ENCODE measurements at regions not wholly inside any gene's neighbourhood (a gene's known extent, or its start where the extent isn't known, plus 50 kb on each side); places are given as distances from the start of the nearest gene placed in this dataset.
A peak's percentile ranks its signal among the peaks of the same experiment; 100 is the strongest.
"Not testable (repeated sequence)": the region's sequence is repeated elsewhere in the genome, so short reads cannot be mapped to it uniquely, and the experiment has no call there.

DNA sequence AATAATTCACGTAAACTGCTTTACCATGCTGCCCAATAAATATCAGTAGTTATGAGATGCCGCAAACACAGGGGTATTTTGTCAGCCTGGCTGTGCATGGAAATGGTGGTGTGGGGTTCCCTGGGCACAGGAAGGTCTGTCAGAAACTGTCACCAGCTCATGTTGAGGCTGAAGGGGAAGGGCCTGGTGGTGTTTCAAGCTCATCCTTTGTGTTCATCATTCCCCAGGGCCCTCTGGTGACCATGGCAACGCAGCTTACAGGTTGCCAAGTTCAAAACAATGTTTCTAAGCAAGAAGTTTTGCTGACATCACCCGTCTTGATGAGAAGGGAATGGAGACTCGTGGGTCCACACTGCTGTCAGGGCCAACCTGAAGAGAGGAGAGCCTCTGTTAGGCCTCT is 348.9 kb upstream of the C16orf82 start:
- DNase-seq (ENCODE audit: low spot score) = no peak

DNA sequence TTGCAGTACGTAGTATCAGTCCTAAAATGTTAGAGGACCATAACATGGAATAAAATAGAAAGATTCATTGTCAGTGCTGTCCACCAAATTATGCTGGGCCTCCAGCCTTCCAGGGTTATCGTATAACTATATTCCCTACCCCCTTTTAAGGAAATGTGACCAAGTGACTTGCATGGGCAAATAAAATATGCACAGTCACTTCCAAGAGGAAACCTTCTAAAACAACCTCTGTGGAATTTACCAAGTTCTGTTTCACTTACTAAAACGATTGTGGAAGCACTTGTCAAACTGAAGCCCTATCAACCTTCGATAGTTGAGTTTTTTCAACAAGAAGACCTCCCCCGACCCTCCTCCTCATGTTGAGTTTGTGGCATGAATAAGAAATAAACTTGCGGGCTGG is 345.4 kb upstream of the C16orf82 start:
- no peak for DNase-seq (ENCODE audit: low spot score)

GRCh38 chr16:26721957-26722356 is 344.8 kb upstream of the C16orf82 start:
- not testable (repeated sequence) for DNase-seq (ENCODE audit: low spot score)

DNA sequence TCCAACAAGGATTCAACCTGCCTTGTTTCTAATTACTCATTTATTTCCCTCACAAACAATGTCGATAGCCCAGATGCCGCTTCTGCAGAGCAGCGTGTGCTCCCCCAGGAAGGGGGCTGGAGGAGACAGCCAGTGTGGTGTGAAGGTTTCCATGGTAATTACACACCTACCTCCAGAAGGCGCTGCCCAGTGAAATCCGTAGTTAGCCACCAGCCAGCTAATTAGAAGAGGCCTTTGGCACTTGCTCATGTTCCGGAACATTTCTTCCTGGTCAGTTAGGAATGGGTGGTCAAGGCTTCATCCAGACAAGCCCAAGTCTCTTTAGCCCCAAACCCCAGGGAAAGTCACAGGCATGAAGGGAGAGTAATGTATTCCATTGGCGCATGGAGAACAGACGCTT is 342.5 kb upstream of the C16orf82 start:
- no peak for DNase-seq (ENCODE audit: low spot score)

- no peak for DNase-seq (ENCODE audit: low spot score)
These were observed 338.9 kb upstream of the C16orf82 start for GRCh38 chr16:26727848-26728247.

DNA sequence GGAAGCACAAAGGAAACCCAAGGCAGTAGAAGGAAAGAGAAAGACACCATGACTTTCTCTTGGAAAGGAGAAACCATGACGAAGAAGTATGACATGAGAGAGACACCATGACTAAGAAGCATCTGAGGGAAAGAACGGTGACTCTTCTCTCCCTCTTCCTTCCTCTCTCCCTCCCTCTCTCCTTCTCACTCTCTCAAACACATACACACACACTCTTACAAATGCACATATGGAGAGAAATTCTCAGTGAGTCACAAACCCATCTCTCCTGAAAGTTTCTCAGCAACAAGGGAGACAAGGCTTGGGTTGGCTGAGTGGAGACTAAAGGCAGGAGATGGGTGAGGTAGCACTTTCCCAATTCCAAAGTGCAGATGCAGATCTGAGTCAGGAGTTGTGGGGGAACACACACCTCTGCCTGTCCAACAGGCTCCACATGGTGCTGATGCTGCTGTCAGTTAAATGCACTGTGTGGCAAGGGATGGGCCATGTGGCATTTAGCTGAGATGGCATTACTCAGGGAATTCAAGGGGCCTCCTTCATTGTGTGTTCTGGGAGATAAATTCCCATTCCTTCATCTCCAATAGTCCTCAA is 336.7 kb upstream of the C16orf82 start:
- DNase-seq (ENCODE audit: low spot score) = no peak

DNA sequence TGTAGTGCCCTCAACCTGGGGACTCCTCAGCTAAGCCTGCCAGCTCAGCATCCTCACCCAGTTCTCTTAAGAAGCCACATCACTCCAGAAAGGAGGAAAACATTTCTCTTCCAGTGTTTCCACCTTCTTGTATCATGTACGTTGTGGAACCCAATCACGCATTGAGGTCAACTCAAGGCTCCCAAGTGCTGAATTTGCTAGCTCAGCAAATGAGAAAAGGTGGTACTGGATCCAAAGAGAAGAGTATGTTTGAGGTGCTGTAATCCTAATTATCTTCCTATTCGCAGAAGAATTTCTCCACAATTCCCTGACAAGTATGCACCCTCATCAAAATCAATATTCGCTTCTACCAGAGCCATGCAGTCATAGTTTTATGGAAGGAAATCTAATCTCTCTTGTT is 335.0 kb upstream of the C16orf82 start:
- DNase-seq (ENCODE audit: low spot score) = no peak

- no peak for DNase-seq (ENCODE audit: low spot score)
These were observed 333.0 kb upstream of the C16orf82 start for GRCh38 chr16:26733710-26734109.

DNA sequence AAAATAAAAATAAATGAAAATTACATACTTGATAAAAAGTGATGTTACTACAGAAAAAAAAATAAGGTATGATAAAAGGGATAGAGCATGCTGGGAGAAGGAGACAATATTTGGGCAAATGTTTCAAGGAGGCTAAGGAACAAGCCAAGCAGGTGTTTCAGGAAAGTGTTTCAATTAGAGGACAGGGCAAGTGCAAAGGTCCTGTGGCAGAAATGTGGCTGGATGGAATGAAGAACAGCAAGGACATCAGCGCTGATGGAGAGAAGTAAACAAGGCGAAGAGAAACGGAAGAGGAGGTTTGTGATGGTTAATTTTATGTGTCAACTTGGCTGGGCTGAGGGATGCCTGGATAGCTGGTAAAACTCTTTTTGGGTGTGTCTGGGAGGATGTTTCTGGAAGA is 331.2 kb upstream of the C16orf82 start:
- no peak for DNase-seq (ENCODE audit: low spot score)

DNA sequence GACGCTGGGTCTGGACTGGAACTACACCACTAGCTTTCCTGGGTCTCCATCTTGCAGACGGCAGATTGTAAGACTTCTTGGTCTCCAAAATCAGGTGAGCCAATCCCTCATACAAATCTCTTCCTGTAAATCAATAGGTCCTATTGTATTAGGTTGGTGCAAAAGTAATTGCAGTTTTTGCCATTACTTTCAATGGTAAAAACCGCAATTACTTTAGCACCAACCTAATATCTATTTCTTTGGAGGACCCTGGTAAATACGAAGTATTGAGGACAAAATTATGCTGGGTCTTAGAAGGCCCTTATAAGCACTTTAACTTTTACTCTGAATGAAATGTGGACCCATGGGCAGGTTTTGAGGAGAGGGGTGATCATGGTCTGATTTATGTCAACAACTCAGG is 330.6 kb upstream of the C16orf82 start:
- DNase-seq (ENCODE audit: low spot score) = no peak

- no peak for DNase-seq (ENCODE audit: low spot score)
These were observed 326.0 kb upstream of the C16orf82 start for GRCh38 chr16:26740771-26741170.

DNA sequence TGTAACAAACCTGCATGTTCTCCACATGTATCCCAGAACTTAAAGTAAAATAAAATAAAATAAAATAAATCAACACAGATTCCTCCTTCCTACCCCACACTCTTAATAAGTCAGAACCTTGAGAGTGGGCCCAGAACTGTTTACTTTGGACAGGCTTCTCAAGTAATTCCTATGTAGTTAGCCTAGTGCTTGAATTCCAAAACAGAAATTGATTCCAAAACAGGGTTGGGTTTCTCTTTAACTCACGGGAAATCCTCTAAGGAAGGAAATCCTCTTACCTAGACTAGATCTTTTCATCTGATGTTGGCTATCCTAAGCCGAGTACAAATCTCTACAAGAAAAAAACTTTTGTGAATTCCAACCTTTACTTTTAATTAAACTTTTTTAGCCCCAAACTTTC is 324.7 kb upstream of the C16orf82 start:
- DNase-seq (ENCODE audit: low spot score) = no peak

DNA sequence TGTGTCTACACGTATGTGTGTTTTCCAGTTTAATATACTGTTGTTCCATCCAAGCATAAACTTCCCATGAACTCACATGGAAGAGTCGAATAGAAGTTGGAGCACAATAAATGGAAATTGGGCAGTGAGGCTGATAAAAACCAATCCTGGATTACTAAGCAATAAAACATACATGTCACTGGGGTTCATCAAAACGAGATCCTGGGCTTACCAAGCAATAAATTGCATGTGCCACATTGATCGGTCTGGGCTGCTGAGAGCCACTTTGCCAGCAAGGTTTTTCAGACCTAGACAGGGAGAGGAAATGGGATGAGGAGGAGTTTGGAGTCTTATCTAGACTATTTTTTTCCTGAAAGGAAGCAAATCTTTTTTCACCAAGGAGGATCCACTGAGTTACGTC is 322.3 kb upstream of the C16orf82 start:
- DNase-seq (ENCODE audit: low spot score) = no peak

DNA sequence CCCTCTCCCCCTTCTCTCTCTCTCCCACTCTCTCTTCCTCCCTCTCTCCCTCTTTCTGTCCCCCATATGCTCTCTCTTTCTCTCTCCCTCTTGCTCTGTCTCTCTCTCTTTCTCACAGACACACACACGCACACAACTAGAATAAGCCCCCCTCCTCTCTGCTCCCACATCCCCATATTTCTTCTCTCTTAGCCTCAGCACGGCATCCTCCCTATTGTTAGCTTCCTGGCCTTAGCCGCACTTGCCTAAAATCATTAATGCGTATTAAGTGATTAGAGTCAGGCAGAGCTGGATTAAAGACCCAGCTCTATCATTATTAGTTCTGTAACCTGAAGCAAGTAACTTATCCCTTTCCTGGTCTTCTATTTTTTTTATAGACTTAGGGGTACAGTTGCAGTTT is 319.0 kb upstream of the C16orf82 start:
- DNase-seq (ENCODE audit: low spot score) = no peak

DNA sequence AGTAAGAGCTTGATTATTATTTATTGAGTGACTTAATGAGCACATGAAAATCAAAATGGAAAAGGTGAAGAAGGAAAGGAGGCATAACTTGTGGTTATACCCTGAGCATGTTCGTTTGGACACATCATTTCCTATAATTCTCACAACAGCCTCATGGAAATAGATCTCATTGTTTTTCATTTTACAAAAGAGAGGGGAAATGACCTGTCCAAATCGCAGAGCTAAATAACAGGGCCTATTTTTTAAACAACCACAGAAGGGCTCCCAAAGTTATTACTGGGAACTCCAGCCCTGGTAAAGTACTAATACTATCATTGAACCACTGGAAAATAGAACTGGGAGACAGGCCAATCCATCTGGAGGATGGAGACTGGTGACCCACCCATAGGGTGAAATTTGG is 317.7 kb upstream of the C16orf82 start:
- DNase-seq (ENCODE audit: low spot score) = no peak

DNA sequence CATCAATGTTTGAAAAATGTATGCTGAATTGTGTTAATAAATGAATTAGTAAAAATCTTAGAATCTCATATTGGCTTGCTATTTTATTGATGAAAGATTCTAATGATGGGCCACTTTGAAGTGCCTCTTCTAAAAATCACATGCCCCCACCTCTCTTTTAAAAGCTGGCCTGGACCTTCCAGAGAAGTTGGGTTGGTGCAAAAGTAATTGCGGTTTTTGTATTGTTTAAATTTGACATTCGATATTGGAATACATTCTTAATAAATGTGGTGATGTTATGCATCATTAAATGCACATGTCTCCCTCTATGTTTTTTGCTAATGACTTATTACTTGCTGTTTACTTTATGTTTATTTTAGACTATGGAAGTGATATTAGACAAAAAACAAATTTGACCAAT is 314.6 kb upstream of the C16orf82 start:
- no peak for DNase-seq (ENCODE audit: low spot score)

DNA sequence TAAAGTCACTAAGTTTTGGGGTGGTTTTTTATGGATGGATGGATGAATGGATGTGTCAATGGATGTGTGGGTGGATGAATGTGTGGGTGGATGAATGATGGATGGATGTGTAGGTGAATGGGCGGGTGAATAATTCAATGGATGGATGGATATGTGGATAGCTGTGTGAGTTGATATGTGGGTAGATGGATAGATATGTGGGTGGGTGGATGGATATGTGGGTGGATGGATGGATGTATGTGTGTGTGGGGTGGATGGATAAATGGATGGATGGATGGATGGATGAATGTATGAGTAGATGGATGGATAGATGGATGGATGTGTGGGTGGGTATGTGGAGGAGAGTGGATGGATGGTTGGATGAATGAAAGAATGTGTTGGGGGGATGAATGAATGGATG is 310.1 kb upstream of the C16orf82 start:
- no peak for DNase-seq (ENCODE audit: low spot score)

DNA sequence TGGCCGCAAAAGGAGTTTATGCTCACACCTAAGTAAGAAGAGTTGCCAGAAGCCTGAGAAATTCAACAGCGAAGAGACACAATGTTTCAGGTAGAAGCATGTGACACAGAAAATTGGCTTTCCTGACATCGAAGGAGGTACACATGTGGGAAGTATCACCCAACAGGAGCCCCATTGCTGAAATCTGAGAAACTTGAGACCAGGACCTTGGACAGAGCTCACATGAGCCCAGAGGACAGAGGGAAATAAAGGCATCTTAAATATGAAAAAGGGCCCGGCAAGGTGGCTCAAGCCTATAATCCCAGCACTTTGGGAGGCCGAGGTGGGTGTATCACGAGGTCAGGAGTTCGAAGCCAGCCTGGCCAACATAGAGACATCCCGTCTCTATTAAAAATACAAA is 304.1 kb upstream of the C16orf82 start:
- no peak for DNase-seq (ENCODE audit: low spot score)

- peak; percentile 63 for DNase-seq (ENCODE audit: low spot score)
These were observed 301.6 kb upstream of the C16orf82 start for GRCh38 chr16:26765087-26765486.

DNA sequence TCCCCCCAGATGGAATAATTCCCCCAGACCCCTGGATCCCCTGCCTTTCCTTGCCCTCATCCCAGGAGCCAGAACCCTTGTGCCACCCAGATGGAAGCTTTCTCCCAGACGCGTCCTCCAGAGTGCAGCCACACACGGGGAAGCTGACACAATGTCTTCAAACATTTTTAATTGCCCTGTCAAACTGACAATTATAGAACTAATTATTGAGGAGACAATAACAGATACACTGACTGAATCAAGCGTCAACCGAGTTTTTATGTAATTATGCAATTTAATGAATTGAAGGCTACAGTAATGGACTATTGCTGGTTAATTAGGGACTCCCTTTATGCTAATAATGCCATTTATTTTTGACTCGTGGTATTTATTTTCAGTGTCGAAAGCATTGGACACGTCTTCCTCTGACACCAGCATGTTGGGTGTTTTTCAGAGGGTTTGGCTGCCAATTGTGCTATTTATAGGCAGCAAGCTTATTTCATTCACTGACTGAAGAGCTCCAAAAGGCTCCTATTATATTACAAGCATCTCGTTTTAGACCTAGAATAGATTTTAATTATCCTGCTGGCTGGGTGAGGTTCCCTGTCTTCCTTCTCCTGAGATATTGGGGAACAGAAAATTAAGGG is 298.2 kb upstream of the C16orf82 start:
- DNase-seq (ENCODE audit: low spot score) = no peak

DNA sequence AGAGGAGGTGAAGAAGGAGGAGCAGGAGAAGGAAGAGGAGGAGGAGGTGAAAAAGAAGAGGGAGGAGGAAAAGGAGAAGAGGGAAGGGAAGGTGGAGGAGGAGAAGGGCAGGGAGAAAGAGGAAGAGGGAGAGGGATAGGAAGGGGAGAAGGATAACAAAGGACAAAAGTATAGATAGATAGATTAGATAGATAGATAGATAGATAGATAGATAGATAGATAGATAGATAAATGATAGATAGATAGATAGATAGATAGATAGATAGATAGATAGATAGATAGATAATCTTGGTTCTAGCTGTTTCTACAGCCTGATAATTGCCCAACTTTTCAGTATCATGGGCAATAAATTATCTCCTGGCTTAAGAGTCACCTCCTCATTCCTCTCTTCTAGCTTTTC is 296.2 kb upstream of the C16orf82 start:
- DNase-seq (ENCODE audit: low spot score) = no peak

DNA sequence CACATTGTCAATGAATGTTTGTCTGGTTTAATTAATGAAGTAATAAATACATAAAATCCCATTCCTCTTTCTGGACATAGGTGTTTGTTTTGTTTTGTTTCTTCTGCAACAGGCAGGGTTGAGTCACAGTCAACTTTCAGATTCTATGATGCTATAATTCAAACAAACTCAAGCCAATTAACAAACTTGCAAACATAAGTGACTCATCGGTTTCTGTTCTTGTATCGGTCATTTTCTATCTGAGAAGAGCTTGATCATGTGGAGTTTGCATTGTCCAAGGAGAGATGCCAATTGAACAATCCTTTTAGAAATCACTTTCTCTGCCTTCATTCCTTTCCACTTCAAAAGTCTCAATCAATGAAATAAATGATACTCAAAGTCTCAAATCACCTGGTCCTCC is 294.2 kb upstream of the C16orf82 start:
- peak; percentile 17 for DNase-seq (ENCODE audit: low spot score)

DNA sequence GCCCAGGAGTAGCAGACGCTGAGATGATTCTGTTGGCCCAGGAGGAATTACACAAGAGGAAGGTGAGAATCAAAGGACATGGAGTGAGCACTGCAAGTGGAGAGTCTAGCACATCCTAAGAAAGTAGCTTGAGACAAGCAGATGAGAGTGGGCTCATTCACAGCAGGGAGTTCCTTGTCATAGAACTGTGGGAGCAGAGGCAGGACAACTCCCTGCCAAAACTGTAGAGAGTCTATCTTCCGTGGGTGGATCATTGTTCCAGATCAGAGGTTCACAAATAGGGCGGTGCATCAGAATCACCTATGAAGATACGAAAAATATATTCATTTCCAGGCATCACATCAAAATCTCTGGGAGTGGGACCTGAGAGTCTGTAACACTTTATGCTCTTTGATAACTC is 288.9 kb upstream of the C16orf82 start:
- DNase-seq (ENCODE audit: low spot score) = no peak

- DNase-seq (ENCODE audit: low spot score) = no peak
These were observed 278.8 kb upstream of the C16orf82 start for GRCh38 chr16:26787924-26788323.

Data from RKO (cell line).